SU-DHL-6 (cell line): ENCODE measurements at regions not wholly inside any gene's neighbourhood (a gene's known extent, or its start where the extent isn't known, plus 50 kb on each side); places are given as distances from the start of the nearest gene placed in this dataset.

ENCODE experiments used
- H2AFZ ChIP-seq: fragments of 200-600 bp; sonication (generic); 2 replicates; pipeline ENCODE4 v1.6.1; 2014; ENCODE audit warnings: low read depth, mild to moderate bottlenecking, moderate library complexity, mixed read lengths, antibody characterized with exemption, low read length; ENCODE audit not compliant: severe bottlenecking
- H3F3A ChIP-seq: fragments of 200-600 bp; shearing (Covaris generic); 2 replicates; pipeline ENCODE4 v1.6.0; 2016; ENCODE audit warnings: antibody characterized with exemption, mild to moderate bottlenecking; ENCODE audit not compliant: insufficient read depth
- H3K27ac ChIP-seq: fragments of 200-600 bp; sonication (generic); 2 replicates; pipeline ENCODE4 v1.5.1; 2016; ENCODE audit warnings: low read depth, mild to moderate bottlenecking, low read length, moderate library complexity, mixed read lengths
- H3K27me3 ChIP-seq: fragments of 200-600 bp; sonication (generic), shearing (Covaris generic); 2 replicates; pipeline ENCODE4 v1.6.0; 2014; ENCODE audit warnings: mild to moderate bottlenecking, low read length
- H3K36me3 ChIP-seq: fragments of 200-600 bp; sonication (generic); 2 replicates; pipeline ENCODE4 v1.6.1; 2014; ENCODE audit warnings: mild to moderate bottlenecking, low read length, mixed read lengths
- H3K4me2 ChIP-seq: fragments of 300-600, 200-600 bp; shearing (Covaris generic), sonication (generic); 2 replicates; pipeline ENCODE4 v1.6.0; 2014; ENCODE audit warnings: low read length, low read depth, mild to moderate bottlenecking; ENCODE audit not compliant: poor library complexity, severe bottlenecking
- H3K4me3 ChIP-seq: fragments of 200-600 bp; sonication (generic); 2 replicates; pipeline ENCODE4 v1.5.1; 2014; ENCODE audit warnings: antibody characterized with exemption, low read length, mild to moderate bottlenecking, mixed read lengths; ENCODE audit not compliant: insufficient read depth, poor library complexity, severe bottlenecking
- H3K79me2 ChIP-seq: fragments of 200-600 bp; sonication (generic); 2 replicates; pipeline ENCODE4 v1.6.1; 2014; ENCODE audit warnings: mild to moderate bottlenecking, low read length, moderate library complexity; ENCODE audit not compliant: insufficient read depth
- H3K9ac ChIP-seq: fragments of 200-600 bp; sonication (generic); 2 replicates; pipeline ENCODE4 v1.7.0; 2014; ENCODE audit warnings: mild to moderate bottlenecking, low read length
- H3K9me2 ChIP-seq: fragments of 200-600 bp; sonication (generic); replicated peaks from 2 replicates; pipeline ENCODE4 v1.6.1; 2014; ENCODE audit warnings: low read length; ENCODE audit not compliant: insufficient read depth
- H3K9me3 ChIP-seq: fragments of 200-600 bp; sonication (generic); 2 replicates; pipeline ENCODE4 v1.6.1; 2014; ENCODE audit warnings: low read length, mixed read lengths; ENCODE audit not compliant: insufficient read depth
- H4K20me1 ChIP-seq: fragments of 200-600 bp; sonication (generic); 2 replicates; pipeline ENCODE4 v1.6.1; 2014; ENCODE audit warnings: low read depth, mild to moderate bottlenecking, antibody characterized with exemption, low read length, moderate library complexity, mixed read lengths
- CTCF ChIP-seq: fragments of 200-600 bp; sonication (generic); IDR thresholded peaks from one replicate; pipeline ENCODE4 v1.5.1; 2017; ENCODE audit warnings: antibody characterized with exemption, mild to moderate bottlenecking, low read length, moderate library complexity; ENCODE audit not compliant: insufficient read depth, poor library complexity, severe bottlenecking
- EZH2phosphoT487 ChIP-seq: fragments of 200-600 bp; sonication (generic), shearing (Covaris generic); conservative IDR thresholded peaks from 2 replicates; pipeline ENCODE4 v1.6.1; 2018; ENCODE audit warnings: mild to moderate bottlenecking, antibody characterized with exemption, low read length, moderate library complexity, mixed read lengths

GRCh38 chr5:52520171-52520570 lies 267.5 kb upstream of the ITGA1 start:
- Histone ChIP-seq H3K9me3 (no peaks in the 10 kb centered on the region), H2AFZ (no peak overlapping the region)
- TF ChIP-seq CTCF (no peak), EZH2phosphoT487 (no peak)

GRCh38 chr5:52521236-52521635 lies 266.5 kb upstream of the ITGA1 start:
- no peaks in the 10 kb centered on the region for H3K36me3 ChIP-seq
- no peaks in the 10 kb centered on the region for H3K79me2 ChIP-seq
- H2AFZ ChIP-seq, result no peak overlapping the region
- no peaks in the 10 kb centered on the region for H3K9me3 ChIP-seq
- no peak overlapping the region for H3K4me3 ChIP-seq
- no peak overlapping the region for H3K9ac ChIP-seq
- TF ChIP-seq EZH2phosphoT487, result no peak
- TF ChIP-seq CTCF, result no peak
- H3K27me3 ChIP-seq, result no peaks in the 10 kb centered on the region
- H3K27ac ChIP-seq, result no peak overlapping the region
- no peaks in the 10 kb centered on the region for H3F3A ChIP-seq
- H3K9me2 ChIP-seq, result no peaks in the 10 kb centered on the region
- no peaks in the 10 kb centered on the region for H4K20me1 ChIP-seq
- no peak overlapping the region for H3K4me2 ChIP-seq

More at GRCh38 chr5:52520171-52520570, 267.5 kb upstream of the ITGA1 start:
- Histone ChIP-seq H3K27me3 (no peaks in the 10 kb centered on the region), H3K4me2 (no peak overlapping the region), H3F3A (no peaks in the 10 kb centered on the region), H4K20me1 (no peaks in the 10 kb centered on the region), H3K9ac (no peak overlapping the region), H3K27ac (no peak overlapping the region), H3K79me2 (no peaks in the 10 kb centered on the region), H3K9me2 (no peaks in the 10 kb centered on the region), H3K36me3 (no peaks in the 10 kb centered on the region), H3K4me3 (no peak overlapping the region)

- H3K36me3 ChIP-seq, result no peaks in the 10 kb centered on the region
- H3K9ac ChIP-seq, result no peak overlapping the region
- no peaks in the 10 kb centered on the region for H3K9me2 ChIP-seq
- H3K27ac ChIP-seq, result no peak overlapping the region
- H3F3A ChIP-seq, result no peaks in the 10 kb centered on the region
- TF ChIP-seq CTCF (no peak), EZH2phosphoT487 (no peak)
- no peak overlapping the region for H2AFZ ChIP-seq
- H3K79me2 ChIP-seq, result no peaks in the 10 kb centered on the region
- H4K20me1 ChIP-seq, result no peaks in the 10 kb centered on the region
- no peak overlapping the region for H3K4me3 ChIP-seq
- H3K9me3 ChIP-seq, result no peaks in the 10 kb centered on the region
- no peaks in the 10 kb centered on the region for H3K27me3 ChIP-seq
- H3K4me2 ChIP-seq, result no peak overlapping the region
Observed at GRCh38 chr5:52523701-52524100, 264.0 kb upstream of the ITGA1 start.
